ENCODE measurements at regions not wholly inside any gene's neighbourhood (a gene's known extent, or its start where the extent isn't known, plus 50 kb on each side); places are given as distances from the start of the nearest gene placed in this dataset.
"Not testable (repeated sequence)": the region's sequence is repeated elsewhere in the genome, so short reads cannot be mapped to it uniquely, and the experiment has no call there.

DNA sequence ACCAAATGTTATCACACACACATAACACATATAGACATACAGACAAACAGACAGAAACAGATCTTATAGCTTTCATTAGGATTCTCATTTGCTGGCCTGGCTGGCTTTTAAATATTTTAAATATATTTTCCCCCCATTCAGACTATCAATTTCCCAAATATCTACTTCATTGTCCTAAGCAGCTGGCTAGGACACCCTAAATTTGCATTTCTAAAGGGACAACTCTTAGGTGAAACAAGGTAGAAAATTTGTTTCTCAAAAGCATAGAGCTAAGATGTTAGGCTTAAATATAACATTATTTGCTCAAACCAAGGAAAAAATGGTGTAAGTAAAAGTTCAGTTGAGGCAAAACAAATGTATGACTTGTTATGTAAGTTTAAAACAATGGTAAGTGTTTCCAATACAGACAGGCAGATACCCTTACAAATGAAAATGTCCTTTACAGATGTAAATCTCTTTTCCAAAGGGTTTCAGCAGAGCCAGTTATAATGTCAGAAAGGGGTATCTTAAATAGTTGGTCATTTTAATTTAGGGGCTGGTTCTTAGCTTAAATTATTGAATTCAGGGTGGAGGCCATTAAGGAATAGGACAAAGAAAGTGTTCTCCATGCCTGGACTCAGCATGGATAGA, 522.8 kb downstream of the DMRTA1 start:
- H3K27ac ChIP-seq = no peak overlapping the region
- H3K9ac ChIP-seq = no peak overlapping the region
- H3K79me2 ChIP-seq = no peaks in the 10 kb centered on the region
- no peaks in the 10 kb centered on the region for H3K4me1 ChIP-seq
- H2AFZ ChIP-seq = no peak overlapping the region
- no peak overlapping the region for H3K4me2 ChIP-seq (ENCODE audit: low read length)
- no peaks in the 10 kb centered on the region for H3K36me3 ChIP-seq (ENCODE audit: control insufficient read depth, insufficient read depth, low read length)
- H3K27me3 ChIP-seq (ENCODE audit: control insufficient read depth, insufficient read depth, low read length) = no peaks in the 10 kb centered on the region
- TF ChIP-seq, protein P1, sequence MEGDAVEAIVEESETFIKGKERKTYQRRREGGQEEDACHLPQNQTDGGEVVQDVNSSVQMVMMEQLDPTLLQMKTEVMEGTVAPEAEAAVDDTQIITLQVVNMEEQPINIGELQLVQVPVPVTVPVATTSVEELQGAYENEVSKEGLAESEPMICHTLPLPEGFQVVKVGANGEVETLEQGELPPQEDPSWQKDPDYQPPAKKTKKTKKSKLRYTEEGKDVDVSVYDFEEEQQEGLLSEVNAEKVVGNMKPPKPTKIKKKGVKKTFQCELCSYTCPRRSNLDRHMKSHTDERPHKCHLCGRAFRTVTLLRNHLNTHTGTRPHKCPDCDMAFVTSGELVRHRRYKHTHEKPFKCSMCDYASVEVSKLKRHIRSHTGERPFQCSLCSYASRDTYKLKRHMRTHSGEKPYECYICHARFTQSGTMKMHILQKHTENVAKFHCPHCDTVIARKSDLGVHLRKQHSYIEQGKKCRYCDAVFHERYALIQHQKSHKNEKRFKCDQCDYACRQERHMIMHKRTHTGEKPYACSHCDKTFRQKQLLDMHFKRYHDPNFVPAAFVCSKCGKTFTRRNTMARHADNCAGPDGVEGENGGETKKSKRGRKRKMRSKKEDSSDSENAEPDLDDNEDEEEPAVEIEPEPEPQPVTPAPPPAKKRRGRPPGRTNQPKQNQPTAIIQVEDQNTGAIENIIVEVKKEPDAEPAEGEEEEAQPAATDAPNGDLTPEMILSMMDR (IDR thresholded peaks at IDR 0.05) = no peak
- H3K4me3 ChIP-seq (ENCODE audit: low read depth, low read length) = no peak overlapping the region
- H3K9me3 ChIP-seq (ENCODE audit: control insufficient read depth, low read length) = no peaks in the 10 kb centered on the region

DNA sequence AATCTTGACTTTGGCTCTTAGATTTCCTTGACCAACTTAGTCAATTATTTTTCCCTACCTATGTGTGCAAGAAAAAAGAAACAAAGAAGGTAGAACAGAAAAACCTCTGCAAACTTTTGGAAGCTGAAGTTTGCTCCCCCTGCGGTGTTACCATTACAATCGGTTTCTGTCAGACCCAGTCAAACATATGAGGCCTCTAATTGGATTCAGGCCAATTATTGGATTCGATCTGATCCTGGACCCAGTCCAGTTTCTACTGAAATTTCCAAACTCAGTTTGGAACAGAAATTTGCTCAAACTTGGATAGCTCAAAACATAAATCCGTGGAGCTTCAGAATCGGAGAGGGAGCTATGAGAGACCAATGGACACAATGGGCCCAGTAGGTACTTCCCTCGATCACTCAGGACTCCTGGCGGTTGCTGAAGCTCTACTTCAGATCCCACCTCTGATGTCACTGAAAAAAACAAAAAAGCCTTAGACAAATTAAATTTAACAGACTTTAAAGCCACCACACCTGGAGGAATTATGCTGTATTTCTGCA, 523.9 kb downstream of the DMRTA1 start:
- no peak overlapping the region for H3K4me3 ChIP-seq (ENCODE audit: low read depth, low read length)
- no peaks in the 10 kb centered on the region for H3K36me3 ChIP-seq (ENCODE audit: control insufficient read depth, insufficient read depth, low read length)
- no peak overlapping the region for H3K27ac ChIP-seq
- H3K4me2 ChIP-seq (ENCODE audit: low read length) = no peak overlapping the region
- TF ChIP-seq, protein P1 (IDR thresholded peaks at IDR 0.05) = no peak
- no peaks in the 10 kb centered on the region for H3K27me3 ChIP-seq (ENCODE audit: control insufficient read depth, insufficient read depth, low read length)
- H3K4me1 ChIP-seq = no peaks in the 10 kb centered on the region
- no peaks in the 10 kb centered on the region for H3K79me2 ChIP-seq
- no peak overlapping the region for H2AFZ ChIP-seq
- H3K9ac ChIP-seq = no peak overlapping the region
- H3K9me3 ChIP-seq (ENCODE audit: control insufficient read depth, low read length) = no peaks in the 10 kb centered on the region

DNA sequence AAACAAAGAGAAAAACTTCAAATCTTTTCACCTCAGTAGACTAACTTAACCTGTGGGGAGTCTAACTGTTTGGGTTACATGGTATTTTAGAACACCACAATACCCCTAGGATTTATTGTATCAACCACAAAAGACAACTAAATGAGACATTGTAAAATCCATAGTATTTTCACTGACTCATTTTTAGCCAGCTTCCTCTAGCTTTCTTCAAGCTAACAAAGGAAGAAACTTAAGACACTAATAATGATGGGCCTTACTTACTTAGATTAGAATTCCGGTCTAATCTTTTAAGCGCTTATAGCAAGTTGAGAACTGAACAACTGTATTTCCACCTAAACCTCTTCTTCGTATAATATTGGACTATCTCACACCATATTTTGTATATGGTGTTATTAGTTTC, 529.3 kb downstream of the DMRTA1 start:
- Histone ChIP-seq H3K4me1 (no peaks in the 10 kb centered on the region), H3K27me3 (ENCODE audit: control insufficient read depth, insufficient read depth, low read length) (peaks cover 3% of the 10 kb centered on the region), H3K9ac (no peak overlapping the region), H3K9me3 (ENCODE audit: control insufficient read depth, low read length) (no peaks in the 10 kb centered on the region), H2AFZ (no peak overlapping the region), H3K4me2 (ENCODE audit: low read length) (no peak overlapping the region), H3K36me3 (ENCODE audit: control insufficient read depth, insufficient read depth, low read length) (no peaks in the 10 kb centered on the region), H3K4me3 (ENCODE audit: low read depth, low read length) (no peak overlapping the region), H3K79me2 (no peaks in the 10 kb centered on the region), H3K27ac (no peak overlapping the region)
- TF ChIP-seq, protein P1 (IDR thresholded peaks at IDR 0.05) = no peak

DNA sequence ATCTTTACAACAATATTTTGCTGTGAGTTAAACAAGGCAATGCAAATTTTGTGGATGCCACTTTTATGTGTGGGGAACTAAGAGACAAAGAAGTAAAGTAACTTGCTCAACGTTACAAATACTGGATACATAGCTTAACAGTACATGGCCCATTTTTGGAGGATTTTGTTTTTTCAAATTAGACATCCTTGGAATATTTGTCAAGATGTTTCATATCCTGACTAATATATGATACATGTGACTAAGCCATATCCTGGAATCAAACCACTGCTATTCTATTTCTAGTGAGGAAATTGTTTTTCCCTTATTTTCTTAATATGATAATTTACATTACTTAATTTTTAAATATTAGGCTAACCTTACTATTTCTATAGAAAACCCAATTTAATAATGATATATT, 529.8 kb downstream of the DMRTA1 start:
- H3K36me3 ChIP-seq (ENCODE audit: control insufficient read depth, insufficient read depth, low read length) = no peaks in the 10 kb centered on the region
- H3K4me1 ChIP-seq = no peaks in the 10 kb centered on the region
- TF ChIP-seq, protein P1 (IDR thresholded peaks at IDR 0.05) = no peak
- H3K27me3 ChIP-seq (ENCODE audit: control insufficient read depth, insufficient read depth, low read length) = peaks cover 3% of the 10 kb centered on the region
- no peak overlapping the region for H3K4me2 ChIP-seq (ENCODE audit: low read length)
- H3K27ac ChIP-seq = no peak overlapping the region
- H3K9me3 ChIP-seq (ENCODE audit: control insufficient read depth, low read length) = no peaks in the 10 kb centered on the region
- no peak overlapping the region for H3K4me3 ChIP-seq (ENCODE audit: low read depth, low read length)
- no peak overlapping the region for H3K9ac ChIP-seq
- no peaks in the 10 kb centered on the region for H3K79me2 ChIP-seq
- no peak overlapping the region for H2AFZ ChIP-seq

GRCh38 chr9:22980429-22980828, 533.8 kb downstream of the DMRTA1 start:
- not testable (repeated sequence) for H3K79me2 ChIP-seq; H3K27ac ChIP-seq; H2AFZ ChIP-seq; H3K4me1 ChIP-seq; H3K36me3 ChIP-seq (ENCODE audit: control insufficient read depth, insufficient read depth, low read length); H3K9me3 ChIP-seq (ENCODE audit: control insufficient read depth, low read length); H3K9ac ChIP-seq; H3K4me3 ChIP-seq (ENCODE audit: low read depth, low read length); H3K4me2 ChIP-seq (ENCODE audit: low read length); H3K27me3 ChIP-seq (ENCODE audit: control insufficient read depth, insufficient read depth, low read length)

Measured in parathyroid adenoma (tissue), 2 donors.